PC-3 (cell line): ENCODE measurements at regions not wholly inside any gene's neighbourhood (a gene's known extent, or its start where the extent isn't known, plus 50 kb on each side); places are given as distances from the start of the nearest gene placed in this dataset.

Experiments
- EZH2 ChIP-seq: fragments of 300-600 bp; sonication (generic); IDR thresholded peaks from one replicate; pipeline ENCODE4 v1.6.1; 2017; ENCODE audit warnings: antibody characterized with exemption, mild to moderate bottlenecking, low read length; ENCODE audit not compliant: unreplicated experiment
- TF ChIP-seq, protein P1 (sequence below): fragments of 300-600 bp; sonication (generic); conservative IDR thresholded peaks from 2 replicates; pipeline ENCODE4 v1.5.1; 2017; ENCODE audit warnings: antibody characterized with exemption, low read depth, mild to moderate bottlenecking, low read length

DNA sequence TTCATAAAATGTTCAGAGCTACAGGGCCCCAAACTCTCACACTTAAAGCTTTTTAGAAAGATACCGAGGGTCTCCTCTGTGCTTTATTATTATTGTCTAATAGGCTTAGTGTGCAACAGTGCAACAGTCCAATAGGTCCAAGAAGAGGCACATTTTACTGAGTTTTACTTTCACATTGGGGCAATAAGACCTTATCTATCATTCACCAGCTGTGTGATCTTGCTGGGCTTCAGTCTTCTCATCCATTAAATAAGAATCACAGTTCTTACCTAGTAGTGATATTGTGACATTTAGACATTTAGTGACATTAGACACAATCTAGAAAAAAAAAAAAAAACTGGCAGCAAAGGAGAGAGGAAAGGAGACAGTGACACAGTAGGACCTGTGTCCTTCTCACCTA, 175.8 kb upstream of the NFIA start:
- TF ChIP-seq, protein P1, sequence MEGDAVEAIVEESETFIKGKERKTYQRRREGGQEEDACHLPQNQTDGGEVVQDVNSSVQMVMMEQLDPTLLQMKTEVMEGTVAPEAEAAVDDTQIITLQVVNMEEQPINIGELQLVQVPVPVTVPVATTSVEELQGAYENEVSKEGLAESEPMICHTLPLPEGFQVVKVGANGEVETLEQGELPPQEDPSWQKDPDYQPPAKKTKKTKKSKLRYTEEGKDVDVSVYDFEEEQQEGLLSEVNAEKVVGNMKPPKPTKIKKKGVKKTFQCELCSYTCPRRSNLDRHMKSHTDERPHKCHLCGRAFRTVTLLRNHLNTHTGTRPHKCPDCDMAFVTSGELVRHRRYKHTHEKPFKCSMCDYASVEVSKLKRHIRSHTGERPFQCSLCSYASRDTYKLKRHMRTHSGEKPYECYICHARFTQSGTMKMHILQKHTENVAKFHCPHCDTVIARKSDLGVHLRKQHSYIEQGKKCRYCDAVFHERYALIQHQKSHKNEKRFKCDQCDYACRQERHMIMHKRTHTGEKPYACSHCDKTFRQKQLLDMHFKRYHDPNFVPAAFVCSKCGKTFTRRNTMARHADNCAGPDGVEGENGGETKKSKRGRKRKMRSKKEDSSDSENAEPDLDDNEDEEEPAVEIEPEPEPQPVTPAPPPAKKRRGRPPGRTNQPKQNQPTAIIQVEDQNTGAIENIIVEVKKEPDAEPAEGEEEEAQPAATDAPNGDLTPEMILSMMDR: no peak
- no peak for TF ChIP-seq EZH2
